GM19397 (cell line): ENCODE measurements at regions not wholly inside any gene's neighbourhood (a gene's known extent, or its start where the extent isn't known, plus 50 kb on each side); places are given as distances from the start of the nearest gene placed in this dataset.

Experiments
- ATAC-seq: cut with Tn5 transposase; IDR thresholded peaks from one replicate; pipeline ENCODE4 v1.9.1; 2021; ENCODE audit warnings: mild to moderate bottlenecking, moderate library complexity; ENCODE audit not compliant: unreplicated experiment

DNA sequence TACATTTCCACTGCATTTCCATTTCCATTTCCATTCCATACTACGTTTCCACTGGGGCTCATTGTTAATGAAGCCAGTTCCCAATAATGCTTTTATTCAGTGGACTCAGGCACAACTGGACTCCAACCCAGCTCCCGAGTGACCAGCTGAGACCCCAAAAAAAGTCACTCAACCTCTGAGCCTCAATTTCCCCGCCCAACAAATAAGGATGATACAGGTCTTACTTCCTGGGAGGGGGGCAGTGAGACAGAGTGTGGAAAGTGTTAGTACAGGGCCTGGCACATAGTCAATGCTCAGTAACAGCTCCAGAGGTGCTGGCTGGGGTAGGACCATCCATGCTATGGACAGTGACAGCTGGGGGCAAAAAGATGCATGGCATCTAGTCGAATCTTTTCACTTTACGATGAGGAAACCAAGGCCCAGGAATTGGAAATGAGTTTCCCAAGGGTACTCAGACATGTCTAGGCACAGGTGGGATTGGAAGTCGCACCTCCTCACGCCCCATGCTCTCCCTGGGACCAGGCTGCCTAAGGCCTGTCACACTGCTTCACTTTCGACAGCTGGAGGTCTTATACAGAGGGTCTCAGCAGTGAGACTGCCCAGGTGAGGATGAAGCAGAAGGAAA is 226.5 kb downstream of the ANAPC1 start:
- ATAC-seq = no peak

DNA sequence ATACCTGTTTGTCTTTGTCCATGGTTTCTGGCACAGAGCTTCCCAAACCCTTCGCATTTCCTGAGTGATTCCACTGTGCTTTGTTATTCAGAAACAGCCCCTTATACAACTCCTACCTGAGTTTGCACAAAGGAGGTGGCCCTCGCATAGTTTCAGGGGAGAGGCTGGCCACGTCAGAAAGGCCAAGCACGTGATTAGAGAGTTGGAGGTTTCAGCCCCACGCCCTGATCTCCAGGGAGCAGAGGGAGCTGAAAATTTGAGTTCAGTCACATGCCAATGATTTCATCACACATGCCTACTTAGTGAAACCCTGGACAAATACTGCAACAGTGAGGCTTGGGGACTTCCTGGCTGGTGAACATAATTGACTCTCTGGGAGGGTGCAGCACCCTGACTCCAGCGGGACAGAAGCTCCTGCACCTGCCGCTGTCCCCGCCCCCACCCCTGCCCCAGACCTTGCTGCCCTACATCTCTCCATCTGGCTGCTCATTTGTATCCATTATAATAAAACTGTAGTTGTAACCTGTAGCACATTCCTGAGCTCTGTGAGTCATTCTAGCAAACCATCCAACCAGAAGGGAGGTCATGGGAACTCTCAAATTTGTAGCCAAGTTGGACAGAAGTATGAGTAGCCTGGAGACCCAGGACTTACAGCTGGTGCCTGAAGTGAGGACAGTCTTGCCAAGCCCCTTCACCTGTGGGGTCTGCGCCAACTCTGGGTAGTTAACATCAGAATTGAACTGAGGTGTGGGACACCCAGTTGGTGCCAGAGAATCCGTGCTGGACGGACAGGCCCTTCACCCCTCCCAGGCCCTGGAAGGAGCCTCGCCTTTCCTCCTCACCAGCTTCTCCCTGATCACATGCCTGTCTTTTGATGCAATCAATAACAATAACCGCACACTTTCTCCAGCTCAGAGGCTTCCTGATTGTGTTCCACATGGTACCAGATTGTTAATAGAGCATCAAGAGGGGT is 224.3 kb downstream of the ANAPC1 start:
- ATAC-seq = no peak

DNA sequence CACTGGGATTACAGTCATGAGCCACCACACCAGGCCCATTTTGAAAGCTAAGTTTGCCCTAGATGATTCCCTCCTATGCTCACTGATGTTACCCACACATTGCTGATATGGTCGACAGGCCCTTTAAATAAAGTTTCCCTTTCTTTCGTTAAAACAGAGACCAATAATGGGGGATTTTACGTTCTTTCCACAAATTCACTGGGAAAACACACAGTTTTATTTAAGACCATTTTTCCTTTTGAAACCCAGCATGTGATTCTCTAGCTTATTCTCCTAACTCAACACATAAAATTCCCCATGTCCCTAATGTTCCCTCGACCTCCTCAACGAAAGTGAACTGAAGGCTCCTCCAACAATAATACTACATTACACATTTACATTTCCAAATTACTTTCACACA is 223.2 kb downstream of the ANAPC1 start:
- ATAC-seq = no peak

DNA sequence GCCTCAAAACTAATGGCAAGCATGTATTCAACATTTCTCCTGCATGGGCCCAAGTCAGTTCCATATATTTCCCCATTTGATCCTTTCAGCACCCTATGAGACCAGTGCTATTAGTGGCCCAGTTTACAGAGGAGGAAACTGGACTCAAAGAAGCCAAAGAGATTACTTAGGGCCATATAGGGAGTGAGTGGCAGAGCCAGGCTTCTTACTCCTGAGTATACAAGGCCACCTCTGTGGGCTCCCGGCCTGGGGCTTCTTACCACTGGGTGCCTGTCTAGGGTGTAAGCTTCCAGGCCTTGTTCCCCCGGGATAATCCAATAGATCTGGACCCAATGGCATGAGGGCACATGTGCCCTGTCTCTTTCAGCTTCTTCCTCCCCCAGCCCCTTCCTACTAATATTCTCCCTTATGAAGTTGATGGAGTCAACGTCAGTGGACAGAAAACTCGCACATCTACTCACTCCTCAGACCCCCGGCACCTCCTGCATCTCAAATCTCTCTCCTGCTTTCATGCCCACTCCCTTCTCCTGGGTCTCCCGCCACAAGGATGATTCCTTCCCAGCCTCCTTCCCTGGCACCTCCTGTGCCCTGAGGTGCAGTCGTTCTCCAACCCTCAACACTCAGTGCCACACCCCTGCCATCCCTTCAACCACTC is 222.6 kb downstream of the ANAPC1 start:
- no peak for ATAC-seq

DNA sequence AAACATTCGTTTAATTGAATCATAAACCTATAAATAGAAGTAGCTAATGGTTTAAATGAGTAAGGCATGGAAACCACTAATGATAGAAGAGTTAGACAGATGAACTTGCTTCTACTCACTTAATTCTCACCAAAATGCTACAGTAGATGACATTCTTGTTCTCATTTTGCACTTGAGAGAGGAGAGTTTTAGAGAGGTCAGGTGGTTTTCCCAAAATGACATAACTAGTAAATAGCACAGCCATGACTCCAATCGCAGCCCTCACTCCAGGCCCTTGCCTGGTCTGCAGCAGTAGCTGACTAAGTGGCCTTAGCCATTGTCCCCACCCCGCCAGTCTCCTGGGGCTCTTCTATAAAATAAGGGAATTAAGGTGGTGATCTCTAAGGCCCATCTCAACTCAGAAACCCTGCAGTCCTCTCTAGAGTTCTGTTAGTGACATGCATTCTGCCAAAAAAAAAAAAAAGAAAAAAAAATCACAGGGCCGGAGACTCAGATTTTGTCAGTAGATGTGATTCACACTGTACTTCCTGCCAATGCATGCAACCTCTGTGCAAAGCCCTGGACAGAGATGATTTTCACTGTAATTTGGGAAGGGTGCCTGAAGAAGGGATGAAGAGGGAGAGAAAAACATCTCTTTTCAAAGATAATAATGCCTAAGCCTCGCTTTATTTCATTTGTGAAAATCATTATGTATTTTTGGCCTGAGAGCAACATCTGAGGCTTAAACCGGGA is 221.8 kb downstream of the ANAPC1 start:
- ATAC-seq = no peak

DNA sequence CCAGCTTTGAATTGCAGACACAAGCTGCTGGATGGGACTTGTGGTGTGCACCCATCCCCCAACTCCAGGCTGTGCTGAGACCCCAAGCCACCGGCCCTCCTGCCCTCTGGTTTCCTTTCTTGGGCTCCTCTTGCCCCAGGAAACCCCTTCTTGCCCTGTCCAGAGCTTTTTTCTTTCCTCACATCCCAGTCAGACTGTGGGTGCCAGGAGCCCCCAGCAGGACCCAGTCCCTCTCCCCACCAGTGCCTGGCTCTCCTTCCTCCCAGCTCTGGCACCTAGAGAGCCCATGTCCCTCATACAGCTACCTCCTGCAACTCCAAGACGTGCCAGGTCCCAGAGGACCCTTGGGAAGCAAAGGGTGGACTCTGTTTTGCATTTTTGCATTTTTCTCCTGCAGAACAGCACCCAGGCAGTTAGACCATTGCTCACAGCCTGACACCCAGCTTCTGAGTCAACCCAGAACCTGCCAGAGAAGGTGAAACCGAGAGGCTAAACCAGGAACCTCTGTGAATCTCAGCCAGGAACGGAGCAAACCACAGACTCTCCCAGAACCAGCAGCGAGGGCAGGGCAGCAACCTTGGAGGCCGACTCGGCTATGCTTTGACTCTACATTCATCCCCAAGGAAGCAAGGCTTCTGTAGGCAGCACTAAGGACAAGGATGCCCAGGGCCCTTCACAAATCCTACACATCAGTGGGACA is 221.1 kb downstream of the ANAPC1 start:
- ATAC-seq = no peak

DNA sequence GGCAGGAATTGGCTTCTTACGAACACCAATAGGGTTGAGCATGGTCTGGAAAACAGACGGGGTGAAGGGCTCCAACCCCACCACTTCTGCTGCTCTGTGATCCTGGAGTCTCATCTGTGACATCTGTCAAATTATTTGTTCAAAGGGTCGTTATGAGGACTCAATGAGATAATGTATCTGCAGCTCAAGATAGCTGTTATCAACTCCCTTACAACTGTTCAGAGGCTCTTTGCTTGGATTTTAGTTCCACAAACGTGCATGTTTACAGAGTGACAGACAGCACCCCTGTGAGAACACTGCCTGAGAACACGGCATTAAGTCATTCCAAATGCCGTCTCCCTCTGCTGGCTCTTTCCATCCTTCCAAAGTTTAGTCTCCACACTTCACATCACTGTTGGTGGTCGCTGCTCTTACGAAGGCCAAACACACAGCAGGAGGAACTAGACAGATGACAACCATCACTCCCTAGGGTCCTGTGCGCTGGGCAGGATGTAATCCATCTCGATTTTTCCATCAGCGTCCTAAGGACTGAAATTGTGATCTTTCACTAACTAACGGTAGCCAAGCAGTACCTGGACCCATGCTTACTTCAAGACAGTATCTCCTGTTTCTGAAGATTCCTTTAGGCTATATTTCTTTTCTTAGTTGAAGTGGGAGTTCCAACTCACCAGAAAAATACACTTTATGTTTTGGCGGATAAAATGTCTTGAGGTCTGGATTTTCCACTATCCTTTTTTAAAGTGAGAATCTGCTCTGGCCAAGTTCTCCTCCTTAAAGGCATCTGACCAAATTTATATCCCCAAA is 220.3 kb downstream of the ANAPC1 start:
- no peak for ATAC-seq

DNA sequence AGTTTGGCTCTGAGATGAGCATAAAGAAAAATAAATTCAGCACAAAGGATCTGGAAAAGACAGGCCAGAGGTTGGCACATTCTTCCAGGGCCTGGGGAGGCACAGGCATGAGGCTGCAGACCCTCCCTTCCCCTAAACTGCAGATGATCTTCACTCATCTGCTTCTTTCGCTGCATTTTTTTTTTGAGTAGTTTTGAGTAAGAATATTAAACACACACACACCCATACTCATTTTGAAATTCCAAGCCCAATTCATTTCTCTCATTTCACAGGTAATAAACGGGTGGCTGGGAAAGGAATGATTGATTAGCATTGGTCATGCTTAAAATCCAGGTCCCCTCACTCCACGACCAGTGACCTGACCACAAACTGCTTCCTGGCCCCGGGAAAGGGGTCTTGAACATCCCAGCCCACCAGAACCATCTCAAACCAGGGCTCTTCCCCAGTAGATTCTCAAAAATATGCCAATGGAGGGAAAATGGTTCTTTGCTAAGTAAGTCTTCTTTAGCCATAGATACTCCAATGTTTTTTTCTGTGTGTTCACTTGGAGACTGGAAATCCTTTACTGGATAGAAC is 219.6 kb downstream of the ANAPC1 start:
- no peak for ATAC-seq

DNA sequence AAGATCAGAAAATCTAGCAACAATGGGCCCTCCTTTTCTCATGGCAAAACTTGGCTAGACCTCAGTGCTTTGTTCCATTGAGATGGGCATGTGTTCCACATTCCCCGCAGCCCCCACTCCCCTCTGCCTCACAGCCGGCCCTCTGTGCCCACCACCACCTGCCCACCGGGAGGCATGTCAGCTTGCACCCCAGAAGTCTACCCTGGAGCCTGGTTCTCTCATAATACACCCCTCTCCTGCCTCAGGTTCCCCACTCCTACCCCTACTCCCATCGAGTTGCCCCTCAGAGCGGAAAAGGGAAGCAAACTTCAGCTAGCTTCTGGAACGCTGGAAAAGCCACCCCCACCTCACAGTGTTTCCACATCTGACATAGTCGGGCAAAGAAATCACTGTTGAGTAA is 219.0 kb downstream of the ANAPC1 start:
- ATAC-seq = no peak

DNA sequence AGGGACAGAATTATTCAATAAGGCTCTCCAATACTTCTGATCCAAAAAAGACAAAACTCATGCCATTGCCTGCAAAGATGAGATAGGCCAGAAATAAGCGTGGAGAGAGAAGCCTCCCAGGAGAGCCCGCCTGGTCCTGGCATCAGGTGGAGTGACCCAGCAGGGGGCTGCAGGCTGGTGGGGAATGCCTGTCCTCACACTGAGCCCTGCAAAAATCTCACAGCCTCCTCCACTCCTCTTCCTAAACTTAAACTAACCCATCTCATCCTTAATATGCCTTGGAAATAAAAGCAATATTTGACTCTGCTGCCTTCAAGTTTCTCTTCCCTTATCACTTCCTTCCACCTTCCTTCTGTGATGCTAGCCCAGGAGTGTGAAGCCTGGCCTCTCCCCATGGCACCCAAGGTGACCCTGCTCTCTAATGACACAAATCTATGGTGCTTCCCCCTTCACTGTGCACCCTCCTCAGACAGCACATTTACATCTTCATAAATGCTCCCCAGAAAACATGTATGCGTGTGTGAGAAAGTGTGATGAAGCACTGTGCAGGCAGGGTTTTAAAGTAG is 218.4 kb downstream of the ANAPC1 start:
- ATAC-seq = no peak

DNA sequence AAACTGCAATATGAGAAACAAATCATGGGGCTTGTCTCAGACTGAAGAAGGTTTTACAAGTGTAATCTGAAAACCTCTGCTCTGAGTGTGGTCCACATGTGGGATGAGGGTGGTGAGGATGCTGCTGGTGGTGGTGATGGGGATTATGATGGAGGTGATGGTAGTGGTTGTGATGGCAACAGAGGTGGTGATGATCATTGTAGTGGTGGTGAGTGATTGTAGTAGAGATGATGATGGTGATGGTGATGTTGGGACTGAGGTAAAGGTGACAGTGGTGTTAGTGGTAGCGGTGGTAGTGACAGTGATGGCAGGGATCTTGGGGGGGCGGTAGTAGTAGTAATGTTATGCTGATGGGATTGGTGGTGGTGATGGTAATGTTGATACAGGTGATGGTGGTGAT is 217.8 kb downstream of the ANAPC1 start:
- ATAC-seq = no peak

DNA sequence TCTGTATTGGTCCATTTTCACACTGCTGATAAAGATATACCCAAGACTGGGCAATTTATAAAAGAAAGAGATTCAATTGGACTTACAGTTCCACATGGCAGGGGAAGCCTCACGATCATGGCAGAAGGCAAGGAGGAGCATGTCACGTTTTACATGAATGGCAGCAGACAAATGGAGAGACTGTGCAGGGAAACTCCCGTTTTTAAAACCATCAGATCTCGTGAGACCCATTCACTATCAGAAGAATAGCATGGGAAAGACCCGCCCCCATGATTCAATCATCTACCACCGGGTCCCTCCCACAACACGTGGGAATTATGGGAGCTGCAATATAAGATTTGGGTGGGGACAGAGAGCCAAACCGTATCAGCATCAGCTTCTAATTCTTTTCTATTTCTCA is 217.0 kb downstream of the ANAPC1 start:
- no peak for ATAC-seq

DNA sequence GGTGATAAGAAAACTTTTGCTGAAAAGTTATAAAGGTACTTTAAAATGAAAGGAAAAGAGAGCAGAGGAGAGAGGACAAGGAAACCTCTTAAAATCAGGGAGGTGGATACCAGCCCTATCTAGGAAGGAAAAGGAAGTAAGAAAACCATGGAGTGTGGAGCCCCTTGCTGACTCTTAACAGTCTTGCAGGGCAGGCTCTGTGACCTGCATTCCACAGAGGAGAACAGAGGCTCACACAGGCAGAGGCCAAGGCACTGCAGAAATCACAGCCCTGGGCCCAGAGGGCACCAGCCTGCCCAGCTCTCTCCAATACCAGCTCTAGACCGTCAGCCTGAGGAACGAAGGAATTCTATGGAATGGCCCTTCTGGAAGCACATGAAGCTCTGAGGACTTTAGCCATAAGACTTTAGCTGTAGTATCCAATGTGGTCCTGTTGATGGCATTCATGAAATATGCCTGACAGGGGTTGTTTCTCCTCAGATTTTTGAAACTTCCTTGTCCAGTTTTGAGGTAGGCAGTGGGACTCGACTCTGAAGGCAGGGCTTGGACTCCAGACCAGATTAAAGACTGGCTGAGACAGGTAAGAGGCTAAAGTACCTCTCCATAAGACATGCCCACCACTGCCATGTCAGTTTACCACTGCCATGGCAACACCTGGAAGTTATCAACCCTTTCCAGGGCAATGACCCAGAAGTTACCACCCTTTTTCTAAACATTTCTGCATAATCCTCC is 216.3 kb downstream of the ANAPC1 start:
- ATAC-seq = no peak

DNA sequence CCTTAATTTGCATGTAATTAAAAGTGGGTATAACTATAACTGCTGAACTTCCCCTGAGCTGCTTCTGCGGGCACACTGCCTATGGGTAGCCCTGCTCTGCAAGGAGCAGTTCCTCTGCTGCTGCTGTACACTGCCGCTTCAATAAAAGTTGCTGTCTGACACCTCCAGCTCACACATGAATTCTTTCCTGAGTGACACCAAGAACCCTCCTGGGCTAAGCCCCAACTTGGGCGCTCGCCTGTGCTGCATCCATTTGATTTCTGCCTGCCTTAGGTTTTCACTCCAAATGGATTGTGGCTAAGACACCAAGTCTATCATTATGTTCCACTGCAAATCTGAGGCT is 215.7 kb downstream of the ANAPC1 start:
- no peak for ATAC-seq

DNA sequence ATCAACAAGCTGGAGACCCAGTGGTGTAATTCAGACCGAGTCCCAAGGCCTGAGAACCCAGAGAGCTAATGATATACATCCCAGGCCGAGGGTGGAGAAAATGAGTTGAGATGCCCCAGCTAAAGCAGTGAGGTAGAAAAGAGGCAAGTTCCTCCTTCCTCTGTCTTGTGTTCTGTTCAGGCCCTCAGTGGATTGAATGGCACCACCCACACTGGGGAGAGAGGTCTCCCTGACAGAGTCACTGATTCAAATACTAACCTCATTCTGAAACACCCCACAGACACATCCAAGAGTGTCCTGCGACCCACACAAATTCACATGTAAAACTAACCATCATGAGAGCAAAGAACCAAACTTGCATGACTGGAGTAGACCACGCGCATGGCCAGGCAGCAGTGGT is 215.3 kb downstream of the ANAPC1 start:
- no peak for ATAC-seq

DNA sequence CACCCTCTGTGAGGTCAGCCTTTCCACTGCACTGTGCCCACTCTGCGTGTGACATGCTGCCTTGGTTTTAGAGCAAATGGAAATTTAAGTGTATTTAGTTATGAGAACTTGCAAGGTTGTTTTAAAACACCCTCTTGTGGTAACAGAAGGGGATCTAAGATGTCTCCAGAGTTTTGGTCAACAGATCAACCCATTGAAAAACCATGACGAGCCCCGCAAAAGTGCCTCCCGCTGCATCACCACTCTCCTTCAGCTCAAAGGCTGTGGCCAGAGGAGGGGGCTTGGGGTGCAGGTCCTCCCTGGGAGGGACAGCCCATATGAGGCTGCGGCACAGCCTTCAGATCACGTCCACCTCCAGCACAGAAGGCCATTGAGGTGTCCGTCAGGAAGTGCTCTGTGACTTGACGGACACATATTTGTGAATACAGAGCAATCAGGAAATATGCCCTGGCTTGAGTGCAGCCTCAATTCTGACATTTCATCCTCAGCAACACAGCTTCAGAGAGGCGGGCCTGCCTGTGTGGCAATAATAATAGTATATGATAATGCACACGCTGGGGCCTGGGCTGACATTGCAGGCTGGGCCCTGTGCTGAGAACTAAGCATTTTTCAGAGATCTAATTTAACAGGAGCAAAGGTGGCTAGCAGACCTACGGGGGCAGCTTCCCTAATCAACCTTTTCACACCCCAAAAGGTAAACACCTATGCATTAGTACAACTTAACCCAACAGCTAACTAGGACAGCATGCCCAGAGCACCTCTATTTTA is 213.9 kb downstream of the ANAPC1 start:
- no peak for ATAC-seq

DNA sequence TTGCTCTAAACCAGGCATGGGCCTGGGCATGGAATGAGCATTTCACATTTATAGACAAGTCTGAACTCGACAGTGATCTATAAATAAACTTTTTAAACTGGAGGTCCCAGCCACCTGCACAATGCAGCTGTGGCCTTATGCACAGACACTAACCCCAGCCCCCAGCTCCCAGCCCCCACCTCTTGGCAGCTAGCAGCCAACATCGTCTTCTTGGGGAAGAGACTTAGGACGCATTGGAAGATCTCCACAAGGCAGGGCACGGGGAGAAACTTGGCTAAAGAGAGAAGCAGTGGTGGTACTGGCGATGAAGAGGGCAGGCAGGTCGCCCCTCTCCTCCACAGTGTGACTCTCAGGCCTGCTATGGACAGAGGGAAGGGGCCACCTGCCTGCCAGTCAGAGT is 213.2 kb downstream of the ANAPC1 start:
- no peak for ATAC-seq
